K562 (cell line): ENCODE measurements at regions not wholly inside any gene's neighbourhood (a gene's known extent, or its start where the extent isn't known, plus 50 kb on each side); places are given as distances from the start of the nearest gene placed in this dataset.

Source experiments
- ATAC-seq: fragments of 200-7000 bp; cut with Tn5 transposase; 3 replicates; pipeline ENCODE4 v1.9.1; 2020; ENCODE audit warnings: moderate library complexity
- BruUV-seq: library from RNA; stranded (reverse); fragments of 400-500 nt; replicated peaks from 2 replicates; lab custom pipeline; 2021; lab: Mats Ljungman, UMichigan
- CTCF ChIA-PET: fragments of 300-600 bp; formaldehyde crosslinking; extraction: SDS; loops from one replicate; lab custom pipeline; 2021; ENCODE audit warnings: low intra/inter-chr PET ratio; lab: Yijun Ruan, JAX
- POLR2A ChIA-PET: fragments of 300-600, 350-650 bp; sonication (Branson Sonifier 250); formaldehyde crosslinking; extraction: SDS; loops from one replicate; lab custom pipeline; 2021; ENCODE audit warnings: antibody characterized with exemption, inconsistent platforms; lab: Yijun Ruan, JAX
- DNase-seq, 4 experiments: peaks; one replicate each; pipeline versions ENCODE4 v3.0.0 to v3.0.0-alpha.2; 2011 to 2018; ENCODE audit warnings: low spot score in 3 of 4, mixed read lengths in 3 of 4; ENCODE audit errors: extremely low read depth in 1 of 4
- FAIRE-seq: peaks from 2 replicates; lab custom pipeline; 2011; peaks lifted over from hg19 to GRCh38; lab: Jason Lieb, UNC
- H2AFZ ChIP-seq: 2 replicates; pipeline ENCODE4 v1.6.0; 2011; ENCODE audit warnings: low read depth, low read length, control low read depth, inconsistent platforms
- H3K27ac ChIP-seq: fragments of 200-600 bp; 3 replicates; pipeline ENCODE4 v1.8.0; 2011; ENCODE audit warnings: low read depth, mild to moderate bottlenecking, control low read depth, inconsistent platforms, low read length, moderate library complexity, mixed read lengths; ENCODE audit errors: extremely low read depth
- H3K27me3 ChIP-seq, 2 experiments: fragments of 300-600 bp in 1 of 2; 2 replicates in 1 of 2; 3 replicates in 1 of 2; pipeline versions ENCODE4 v1.6.0 to v1.8.0; 2011; ENCODE audit warnings: inconsistent platforms in 2 of 2, low read length in 2 of 2, mild to moderate bottlenecking in 1 of 2, mixed read lengths in 1 of 2, moderate library complexity in 1 of 2; ENCODE audit not compliant: control insufficient read depth in 2 of 2, insufficient read depth in 2 of 2
- H3K36me3 ChIP-seq: fragments of 300-600 bp; 3 replicates; pipeline ENCODE4 v1.8.0; 2011; ENCODE audit warnings: mild to moderate bottlenecking, low read length, inconsistent platforms; ENCODE audit not compliant: control insufficient read depth, insufficient read depth
- H3K4me1 ChIP-seq, 2 experiments: fragments of 200-600 bp in 1 of 2; replicated peaks in 1 of 2; 2 replicates in 1 of 2; 3 replicates in 1 of 2; pipeline versions ENCODE4 v1.5.1 to v1.8.0; 2011; ENCODE audit warnings: inconsistent platforms in 2 of 2, low read length in 2 of 2, mild to moderate bottlenecking in 1 of 2, mixed read lengths in 1 of 2, moderate library complexity in 1 of 2; ENCODE audit not compliant: control insufficient read depth in 2 of 2, insufficient read depth in 2 of 2
- H3K4me2 ChIP-seq: 2 replicates; pipeline ENCODE4 v1.6.1; 2011; ENCODE audit warnings: low read length, control low read depth, inconsistent platforms, mixed read lengths; ENCODE audit not compliant: insufficient read depth
- H3K4me3 ChIP-seq: fragments of 200-600 bp; sonication (generic), shearing (Covaris generic); 2 replicates; pipeline ENCODE4 v1.5.1; 2016; ENCODE audit warnings: control low read depth, inconsistent platforms
- H3K79me2 ChIP-seq: fragments of 200-600 bp; 3 replicates; pipeline ENCODE4 v1.8.0; 2011; ENCODE audit warnings: low read length, inconsistent platforms; ENCODE audit not compliant: control insufficient read depth, insufficient read depth
- H3K9ac ChIP-seq, 2 experiments: 2 replicates each; pipeline versions ENCODE4 v1.6.0 to v1.6.1; 2011; ENCODE audit warnings: low read depth in 2 of 2, low read length in 2 of 2, control low read depth in 1 of 2, inconsistent platforms in 1 of 2, mild to moderate bottlenecking in 1 of 2, mixed read lengths in 1 of 2; ENCODE audit not compliant: insufficient read depth in 1 of 2
- H3K9me1 ChIP-seq: one replicate; pipeline ENCODE4 v1.6.0; 2011; ENCODE audit warnings: inconsistent platforms, mild to moderate bottlenecking, low read length, moderate library complexity; ENCODE audit not compliant: control insufficient read depth, insufficient read depth
- H3K9me3 ChIP-seq: replicated peaks from 2 replicates; pipeline ENCODE4 v1.5.1; 2011; ENCODE audit warnings: low read depth, low read length, inconsistent platforms; ENCODE audit not compliant: control insufficient read depth, insufficient read depth
- H4K20me1 ChIP-seq: replicated peaks from 2 replicates; pipeline ENCODE4 v1.6.1; 2011; ENCODE audit warnings: low read length, inconsistent platforms, mixed read lengths; ENCODE audit not compliant: control insufficient read depth, insufficient read depth
- ARID4B ChIP-seq: sonication (generic); formaldehyde crosslinking; IDR thresholded peaks from 2 replicates; pipeline ENCODE4 v1.8.0; 2022; ENCODE audit warnings: mild to moderate bottlenecking, missing genetic modification reagents
- CHAMP1 ChIP-seq: fragments of 450-650 bp; IDR thresholded peaks from 2 replicates; pipeline ENCODE4 v1.6.1; 2016; ENCODE audit warnings: mild to moderate bottlenecking
- CLOCK ChIP-seq: fragments of 250-450 bp; sonication (Bioruptor Pico); IDR thresholded peaks from 2 replicates; pipeline ENCODE4 v1.4.0; 2020; ENCODE audit warnings: mild to moderate bottlenecking, moderate library complexity, borderline replicate concordance
- ETV5 ChIP-seq: sonication (generic); formaldehyde crosslinking; IDR thresholded peaks from 2 replicates; pipeline ENCODE4 v1.4.0; 2020; ENCODE audit warnings: low read depth, mild to moderate bottlenecking, missing genetic modification reagents
- FOXO4 ChIP-seq: fragments of 450-650 bp; formaldehyde crosslinking; IDR thresholded peaks from 2 replicates; pipeline ENCODE4 v1.4.0; 2020; ENCODE audit warnings: mild to moderate bottlenecking, moderate library complexity
- KLF6 ChIP-seq: fragments of 250-450 bp; sonication (Bioruptor Pico); IDR thresholded peaks from 2 replicates; pipeline ENCODE4 v1.4.0; 2020; ENCODE audit warnings: mild to moderate bottlenecking, moderate library complexity, borderline replicate concordance
- MLX ChIP-seq, 2 experiments: fragments of 450-650 bp in 1 of 2; sonication (generic) in 1 of 2; formaldehyde crosslinking; conservative IDR thresholded peaks; 2 replicates each; pipeline versions ENCODE4 v1.4.0 to v1.8.1; 2020 to 2022; ENCODE audit warnings: mild to moderate bottlenecking in 1 of 2, missing genetic modification reagents in 1 of 2
- RAD21 ChIP-seq, 2 experiments: fragments of 250-450 bp in 1 of 2; fragments of 450-650 bp in 1 of 2; sonication (Bioruptor Pico) in 1 of 2; formaldehyde crosslinking in 1 of 2; IDR thresholded peaks in 1 of 2; conservative IDR thresholded peaks in 1 of 2; 2 replicates each; pipeline versions ENCODE4 v1.4.0 to v1.8.0; 2020 to 2022; ENCODE audit warnings: mild to moderate bottlenecking in 2 of 2, moderate library complexity in 1 of 2
- RB1 ChIP-seq: fragments of 450-650 bp; IDR thresholded peaks from 2 replicates; pipeline ENCODE4 v1.6.1; 2017; ENCODE audit warnings: low read depth, mild to moderate bottlenecking
- TAF9B ChIP-seq: fragments of 450-650 bp; IDR thresholded peaks from 2 replicates; pipeline ENCODE4 v1.6.1; 2018; ENCODE audit warnings: mild to moderate bottlenecking; ENCODE audit not compliant: partially characterized antibody
- WGBS: fragments of 100-300 bp; shearing (Covaris generic); methylation state at CpG from one replicate; pipeline ENCODE4 v1.1.6; 2016; ENCODE audit warnings: low coverage, mixed read lengths; ENCODE audit not compliant: insufficient coverage; ENCODE audit errors: missing lambda C conversion rate; 5-methylcytosine and 5-hydroxymethylcytosine counted together
- in situ Hi-C: fragments of 300-500 bp; cut with MboI; formaldehyde crosslinking; loops from 4 replicates; pipeline ENCODE4 v1.15.0; 2018; ENCODE audit warnings: inconsistent platforms, mixed read lengths
- intact Hi-C: fragments of 100-400 bp; cut with micrococcal nuclease; formaldehyde crosslinking; loops from 2 replicates; pipeline ENCODE4 v1.14.2; 2022

DNA sequence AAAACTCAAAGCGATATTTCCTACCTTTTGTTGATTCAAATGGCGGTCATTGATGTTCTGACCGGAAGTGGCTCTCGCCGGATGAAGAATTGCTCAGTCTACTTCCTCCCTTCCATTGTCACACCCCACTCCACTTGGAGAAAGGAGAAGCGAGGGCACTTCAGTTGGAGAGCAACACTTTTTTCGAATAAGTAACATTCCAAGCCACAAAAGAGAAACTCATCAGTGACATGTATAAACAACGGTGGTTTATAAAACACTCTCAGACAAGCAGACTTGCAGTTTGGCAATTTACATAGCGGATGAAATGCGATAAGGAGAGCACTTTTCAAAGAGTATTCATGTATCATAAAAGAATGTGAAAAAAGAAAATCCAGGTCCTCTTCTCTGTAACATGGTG is 919.1 kb downstream of the MCTP2 start:
- FAIRE-seq, result no peak
- Histone ChIP-seq H3K27me3 (no peaks in the 10 kb centered on the region), H3K36me3 (no peaks in the 10 kb centered on the region), H3K4me2 (no peak overlapping the region), H4K20me1 (no peaks in the 10 kb centered on the region), H3K4me1 (no peaks in the 10 kb centered on the region), H2AFZ (no peak overlapping the region), H3K27ac (no peak overlapping the region), H3K9me1 (no peaks in the 10 kb centered on the region), H3K4me3 (no peak overlapping the region), H3K79me2 (no peaks in the 10 kb centered on the region), H3K9ac (no peak overlapping the region), H3K9me3 (peaks cover 3% of the 10 kb centered on the region)
- ATAC-seq, result no peak
- in situ Hi-C loops, result no loop called here
- ChIA-PET POLR2A (no interaction called here), CTCF (no interaction called here)
- WGBS, result 63% methylated on average over 10 of the region's 10 CpGs
- intact Hi-C loops, result no loop called here
- no TSS peak for BruUV-seq
- DNase-seq, result no peak
- TF ChIP-seq CHAMP1 (no peak), CLOCK (CRISPR knock-in tag) (no peak), ARID4B (CRISPR knock-in tag) (no peak), FOXO4 (CRISPR knock-in tag) (no peak), KLF6 (CRISPR knock-in tag) (no peak), RAD21 (CRISPR knock-in tag; conservative IDR thresholded peaks at IDR 0.05 in 1 of 2, IDR thresholded peaks at IDR 0.05 in 1 of 2) (no peak), RB1 (no peak), MLX (CRISPR knock-in tag; conservative IDR thresholded peaks at IDR 0.05) (no peak), TAF9B (no peak), ETV5 (CRISPR knock-in tag) (no peak)
